NCI-H526 treated with DMSO at 0.1 percent for 48 hours (cell line): ENCODE measurements at regions not wholly inside any gene's neighbourhood (a gene's known extent, or its start where the extent isn't known, plus 50 kb on each side); places are given as distances from the start of the nearest gene placed in this dataset.
A peak's percentile ranks its signal among the peaks of the same experiment; 100 is the strongest.
"Not testable (repeated sequence)": the region's sequence is repeated elsewhere in the genome, so short reads cannot be mapped to it uniquely, and the experiment has no call there.

ENCODE experiments used
- DNase-seq: peaks from one replicate; lab custom pipeline; 2025; lab: John Stamatoyannopoulos, UW

- no peak for DNase-seq
Measured at GRCh38 chr5:91598216-91598615, 215.1 kb upstream of the ARRDC3 start.

- no peak for DNase-seq
Measured at GRCh38 chr5:91595424-91595823, 212.3 kb upstream of the ARRDC3 start.

- no peak for DNase-seq
Measured at GRCh38 chr5:91591076-91591475, 208.0 kb upstream of the ARRDC3 start.

GRCh38 chr5:91586232-91586631, 203.1 kb upstream of the ARRDC3 start:
- no peak for DNase-seq

GRCh38 chr5:91584352-91584751, 201.2 kb upstream of the ARRDC3 start:
- DNase-seq: no peak

GRCh38 chr5:91566012-91566411, 182.9 kb upstream of the ARRDC3 start:
- not testable (repeated sequence) for DNase-seq

- DNase-seq: no peak
Measured at GRCh38 chr5:91562922-91563321, 179.8 kb upstream of the ARRDC3 start.

GRCh38 chr5:91541696-91542095, 158.6 kb upstream of the ARRDC3 start:
- DNase-seq: no peak

GRCh38 chr5:91538179-91538578, 155.1 kb upstream of the ARRDC3 start:
- DNase-seq: no peak

GRCh38 chr5:91535499-91535898, 152.4 kb upstream of the ARRDC3 start:
- no peak for DNase-seq

GRCh38 chr5:91534332-91534731, 151.2 kb upstream of the ARRDC3 start:
- DNase-seq: no peak

GRCh38 chr5:91532779-91533178, 149.7 kb upstream of the ARRDC3 start:
- no peak for DNase-seq

GRCh38 chr5:91532281-91532680, 149.2 kb upstream of the ARRDC3 start:
- DNase-seq: no peak

- DNase-seq: no peak
Measured at GRCh38 chr5:91528831-91529230, 145.7 kb upstream of the ARRDC3 start.

- DNase-seq: no peak
Measured at GRCh38 chr5:91521785-91522184, 138.7 kb upstream of the ARRDC3 start.

- no peak for DNase-seq
Measured at GRCh38 chr5:91521334-91521733, 138.2 kb upstream of the ARRDC3 start.

- DNase-seq: no peak
Measured at GRCh38 chr5:91514400-91514799, 131.3 kb upstream of the ARRDC3 start.

- no peak for DNase-seq
Measured at GRCh38 chr5:91503321-91503720, 120.2 kb upstream of the ARRDC3 start.

- no peak for DNase-seq
Measured at GRCh38 chr5:91500758-91501157, 117.6 kb upstream of the ARRDC3 start.

- peak; percentile 14 for DNase-seq
Measured at GRCh38 chr5:91499943-91500531, 116.9 kb upstream of the ARRDC3 start.

GRCh38 chr5:91495699-91496098, 112.6 kb upstream of the ARRDC3 start:
- DNase-seq: no peak

GRCh38 chr5:91494447-91494996, 111.4 kb upstream of the ARRDC3 start:
- no peak for DNase-seq

GRCh38 chr5:91493086-91493485, 110.0 kb upstream of the ARRDC3 start:
- no peak for DNase-seq

GRCh38 chr5:91491229-91491628, 108.1 kb upstream of the ARRDC3 start:
- no peak for DNase-seq
